Activated naive CD8-positive, alpha-beta T cell treated with anti-CD3 and anti-CD28 coated beads for 36 hours (primary cell): ENCODE measurements at regions not wholly inside any gene's neighbourhood (a gene's known extent, or its start where the extent isn't known, plus 50 kb on each side); places are given as distances from the start of the nearest gene placed in this dataset.
"Not testable (repeated sequence)": the region's sequence is repeated elsewhere in the genome, so short reads cannot be mapped to it uniquely, and the experiment has no call there.

Source experiments
- DNase-seq: peaks from one replicate; pipeline ENCODE4 v3.0.0; 2021
- H3K27ac Mint-ChIP-seq: one replicate; pipeline ENCODE4 v1.8.0; 2022; ENCODE audit warnings: mild to moderate bottlenecking, moderate library complexity, mixed read lengths
- H3K27me3 Mint-ChIP-seq: one replicate; pipeline ENCODE4 v1.8.0; 2022; ENCODE audit warnings: mild to moderate bottlenecking, mixed read lengths
- H3K36me3 Mint-ChIP-seq: one replicate; pipeline ENCODE4 v1.8.0; 2021; ENCODE audit warnings: mild to moderate bottlenecking, mixed read lengths
- H3K4me1 Mint-ChIP-seq: one replicate; pipeline ENCODE4 v1.8.0; 2021; ENCODE audit warnings: mixed read lengths
- H3K4me3 Mint-ChIP-seq: one replicate; pipeline ENCODE4 v1.8.0; 2022; ENCODE audit warnings: mild to moderate bottlenecking, moderate library complexity, mixed read lengths
- H3K9me3 Mint-ChIP-seq: one replicate; pipeline ENCODE4 v1.8.0; 2022; ENCODE audit warnings: mixed read lengths

GRCh38 chr21:18776936-18777335 is 373.4 kb upstream of the TMPRSS15 start:
- H3K27me3 Mint-ChIP-seq, result no peaks in the 10 kb centered on the region

GRCh38 chr21:18782721-18783120 is 379.1 kb upstream of the TMPRSS15 start:
- H3K4me3 Mint-ChIP-seq, result no peak overlapping the region
- no peak for DNase-seq
- no peaks in the 10 kb centered on the region for H3K9me3 Mint-ChIP-seq
- no peaks in the 10 kb centered on the region for H3K27me3 Mint-ChIP-seq
- no peaks in the 10 kb centered on the region for H3K4me1 Mint-ChIP-seq
- H3K36me3 Mint-ChIP-seq, result no peaks in the 10 kb centered on the region
- no peak overlapping the region for H3K27ac Mint-ChIP-seq

More at GRCh38 chr21:18776936-18777335, 373.4 kb upstream of the TMPRSS15 start:
- Mint-ChIP-seq H3K27ac (no peak overlapping the region), H3K4me1 (no peaks in the 10 kb centered on the region), H3K4me3 (no peak overlapping the region), H3K36me3 (no peaks in the 10 kb centered on the region), H3K9me3 (peaks cover 2% of the 10 kb centered on the region)
- no peak for DNase-seq

- Mint-ChIP-seq H3K36me3 (no peaks in the 10 kb centered on the region), H3K4me1 (no peaks in the 10 kb centered on the region), H3K27ac (no peak overlapping the region), H3K4me3 (no peak overlapping the region), H3K27me3 (no peaks in the 10 kb centered on the region), H3K9me3 (peaks cover 4% of the 10 kb centered on the region)
- no peak for DNase-seq
Measured at GRCh38 chr21:18801468-18801867, 397.9 kb upstream of the TMPRSS15 start.

- Mint-ChIP-seq H3K4me1 (no peaks in the 10 kb centered on the region), H3K27me3 (no peaks in the 10 kb centered on the region), H3K9me3 (peaks cover 3% of the 10 kb centered on the region), H3K36me3 (no peaks in the 10 kb centered on the region), H3K4me3 (no peak overlapping the region), H3K27ac (no peak overlapping the region)
- DNase-seq, result no peak
Measured at GRCh38 chr21:18803624-18804023, 400.0 kb upstream of the TMPRSS15 start.

- Mint-ChIP-seq H3K4me1 (no peaks in the 10 kb centered on the region), H3K36me3 (no peaks in the 10 kb centered on the region), H3K27me3 (no peaks in the 10 kb centered on the region), H3K9me3 (peaks cover 3% of the 10 kb centered on the region), H3K4me3 (no peak overlapping the region), H3K27ac (no peak overlapping the region)
- DNase-seq, result no peak
Measured at GRCh38 chr21:18810136-18810535, 406.6 kb upstream of the TMPRSS15 start.

GRCh38 chr21:18812308-18812707 is 408.7 kb upstream of the TMPRSS15 start:
- no peak overlapping the region for H3K27ac Mint-ChIP-seq
- no peak overlapping the region for H3K4me3 Mint-ChIP-seq
- H3K4me1 Mint-ChIP-seq, result no peaks in the 10 kb centered on the region
- no peaks in the 10 kb centered on the region for H3K9me3 Mint-ChIP-seq
- DNase-seq, result no peak
- H3K36me3 Mint-ChIP-seq, result no peaks in the 10 kb centered on the region
- no peaks in the 10 kb centered on the region for H3K27me3 Mint-ChIP-seq

GRCh38 chr21:18819507-18819906 is 415.9 kb upstream of the TMPRSS15 start:
- Mint-ChIP-seq H3K36me3 (no peaks in the 10 kb centered on the region), H3K4me1 (no peaks in the 10 kb centered on the region), H3K27me3 (no peaks in the 10 kb centered on the region), H3K27ac (no peak overlapping the region), H3K9me3 (peaks cover 4% of the 10 kb centered on the region), H3K4me3 (no peak overlapping the region)
- DNase-seq, result no peak

- no peaks in the 10 kb centered on the region for H3K27me3 Mint-ChIP-seq
Measured at GRCh38 chr21:18826562-18826961, 423.0 kb upstream of the TMPRSS15 start.

GRCh38 chr21:18831942-18832676 is 428.5 kb upstream of the TMPRSS15 start:
- H3K36me3 Mint-ChIP-seq, result no peaks in the 10 kb centered on the region

More at GRCh38 chr21:18826562-18826961, 423.0 kb upstream of the TMPRSS15 start:
- H3K4me1 Mint-ChIP-seq, result no peaks in the 10 kb centered on the region
- no peak overlapping the region for H3K4me3 Mint-ChIP-seq
- no peak for DNase-seq
- peaks cover 2% of the 10 kb centered on the region for H3K9me3 Mint-ChIP-seq
- H3K36me3 Mint-ChIP-seq, result no peaks in the 10 kb centered on the region
- H3K27ac Mint-ChIP-seq, result no peak overlapping the region

GRCh38 chr21:18832950-18833349 is 429.4 kb upstream of the TMPRSS15 start:
- peaks cover 1% of the 10 kb centered on the region for H3K9me3 Mint-ChIP-seq

More at GRCh38 chr21:18831942-18832676, 428.5 kb upstream of the TMPRSS15 start:
- Mint-ChIP-seq H3K9me3 (peaks cover 1% of the 10 kb centered on the region), H3K27ac (no peak overlapping the region), H3K4me1 (no peaks in the 10 kb centered on the region), H3K27me3 (no peaks in the 10 kb centered on the region), H3K4me3 (no peak overlapping the region)
- no peak for DNase-seq

GRCh38 chr21:18834121-18834520 is 430.5 kb upstream of the TMPRSS15 start:
- H3K36me3 Mint-ChIP-seq, H3K4me3 Mint-ChIP-seq, H3K4me1 Mint-ChIP-seq, H3K9me3 Mint-ChIP-seq, H3K27me3 Mint-ChIP-seq, DNase-seq, H3K27ac Mint-ChIP-seq: not testable (repeated sequence)

More at GRCh38 chr21:18832950-18833349, 429.4 kb upstream of the TMPRSS15 start:
- H3K4me1 Mint-ChIP-seq, result no peaks in the 10 kb centered on the region
- H3K4me3 Mint-ChIP-seq, result no peak overlapping the region
- no peak overlapping the region for H3K27ac Mint-ChIP-seq
- H3K27me3 Mint-ChIP-seq, result no peaks in the 10 kb centered on the region
- H3K36me3 Mint-ChIP-seq, result no peaks in the 10 kb centered on the region
- no peak for DNase-seq

GRCh38 chr21:18840239-18840638 is 436.7 kb upstream of the TMPRSS15 start:
- H3K9me3 Mint-ChIP-seq, result peaks cover 4% of the 10 kb centered on the region
- no peaks in the 10 kb centered on the region for H3K36me3 Mint-ChIP-seq
- no peak overlapping the region for H3K4me3 Mint-ChIP-seq
- H3K27me3 Mint-ChIP-seq, result no peaks in the 10 kb centered on the region
- no peak for DNase-seq
- no peaks in the 10 kb centered on the region for H3K4me1 Mint-ChIP-seq
- no peak overlapping the region for H3K27ac Mint-ChIP-seq

- H3K27ac Mint-ChIP-seq, DNase-seq, H3K27me3 Mint-ChIP-seq, H3K4me1 Mint-ChIP-seq, H3K4me3 Mint-ChIP-seq, H3K36me3 Mint-ChIP-seq: not testable (repeated sequence)
- peaks cover 11% of the 10 kb centered on the region for H3K9me3 Mint-ChIP-seq
Measured at GRCh38 chr21:18857606-18858005, 454.0 kb upstream of the TMPRSS15 start.

GRCh38 chr21:18869104-18869503 is 465.5 kb upstream of the TMPRSS15 start:
- no peak for DNase-seq
- Mint-ChIP-seq H3K27me3 (no peaks in the 10 kb centered on the region), H3K4me1 (no peaks in the 10 kb centered on the region), H3K36me3 (no peaks in the 10 kb centered on the region), H3K9me3 (no peaks in the 10 kb centered on the region), H3K27ac (no peak overlapping the region), H3K4me3 (no peak overlapping the region)

- Mint-ChIP-seq H3K4me3 (no peak overlapping the region), H3K36me3 (no peaks in the 10 kb centered on the region), H3K9me3 (peaks cover 7% of the 10 kb centered on the region), H3K27me3 (no peaks in the 10 kb centered on the region), H3K27ac (no peak overlapping the region), H3K4me1 (no peaks in the 10 kb centered on the region)
- DNase-seq, result no peak
Measured at GRCh38 chr21:18877917-18878316, 474.3 kb upstream of the TMPRSS15 start.

GRCh38 chr21:18887922-18888602 is 484.5 kb upstream of the TMPRSS15 start:
- H3K9me3 Mint-ChIP-seq, result peaks cover 11% of the 10 kb centered on the region
- H3K4me3 Mint-ChIP-seq, result no peak overlapping the region
- H3K27me3 Mint-ChIP-seq, result no peaks in the 10 kb centered on the region
- no peaks in the 10 kb centered on the region for H3K4me1 Mint-ChIP-seq
- H3K36me3 Mint-ChIP-seq, result no peaks in the 10 kb centered on the region
- no peak for DNase-seq
- no peak overlapping the region for H3K27ac Mint-ChIP-seq
